Activated CD4-positive, alpha-beta memory T cell treated with anti-CD3 and anti-CD28 coated beads, Interleukin-2, amount 10 ng/mL, durations not matched to agents 7 days and 5 days (primary cell): ENCODE measurements at regions not wholly inside any gene's neighbourhood (a gene's known extent, or its start where the extent isn't known, plus 50 kb on each side); places are given as distances from the start of the nearest gene placed in this dataset.
A peak's percentile ranks its signal among the peaks of the same experiment; 100 is the strongest.
"Not testable (repeated sequence)": the region's sequence is repeated elsewhere in the genome, so short reads cannot be mapped to it uniquely, and the experiment has no call there.

Experiments
- CTCF ChIA-PET: fragments of 350-600 bp; sonication (Branson Sonifier 250); formaldehyde crosslinking; loops from one replicate; lab custom pipeline; 2021; ENCODE audit warnings: antibody characterized with exemption, inconsistent platforms; lab: Charles Lee
- POLR2A ChIA-PET: fragments of 350-600 bp; sonication (Branson Sonifier 250); formaldehyde crosslinking; loops from one replicate; lab custom pipeline; 2021; ENCODE audit warnings: antibody characterized with exemption; lab: Charles Lee
- DNase-seq: peaks from one replicate; pipeline ENCODE4 v3.0.0-alpha.2; 2020
- H3K27ac Mint-ChIP-seq: one replicate; pipeline ENCODE4 v1.8.0; 2021; ENCODE audit warnings: mild to moderate bottlenecking, mixed read lengths
- H3K27me3 Mint-ChIP-seq: one replicate; pipeline ENCODE4 v1.8.0; 2021; ENCODE audit warnings: mixed read lengths
- H3K36me3 Mint-ChIP-seq: one replicate; pipeline ENCODE4 v1.8.0; 2021; ENCODE audit warnings: low read depth, mixed read lengths
- H3K4me1 Mint-ChIP-seq: one replicate; pipeline ENCODE4 v1.8.0; 2021; ENCODE audit warnings: mixed read lengths
- H3K4me3 Mint-ChIP-seq: one replicate; pipeline ENCODE4 v1.8.0; 2021; ENCODE audit warnings: mild to moderate bottlenecking, mixed read lengths
- H3K9me3 Mint-ChIP-seq: one replicate; pipeline ENCODE4 v1.8.0; 2021; ENCODE audit warnings: mixed read lengths

DNA sequence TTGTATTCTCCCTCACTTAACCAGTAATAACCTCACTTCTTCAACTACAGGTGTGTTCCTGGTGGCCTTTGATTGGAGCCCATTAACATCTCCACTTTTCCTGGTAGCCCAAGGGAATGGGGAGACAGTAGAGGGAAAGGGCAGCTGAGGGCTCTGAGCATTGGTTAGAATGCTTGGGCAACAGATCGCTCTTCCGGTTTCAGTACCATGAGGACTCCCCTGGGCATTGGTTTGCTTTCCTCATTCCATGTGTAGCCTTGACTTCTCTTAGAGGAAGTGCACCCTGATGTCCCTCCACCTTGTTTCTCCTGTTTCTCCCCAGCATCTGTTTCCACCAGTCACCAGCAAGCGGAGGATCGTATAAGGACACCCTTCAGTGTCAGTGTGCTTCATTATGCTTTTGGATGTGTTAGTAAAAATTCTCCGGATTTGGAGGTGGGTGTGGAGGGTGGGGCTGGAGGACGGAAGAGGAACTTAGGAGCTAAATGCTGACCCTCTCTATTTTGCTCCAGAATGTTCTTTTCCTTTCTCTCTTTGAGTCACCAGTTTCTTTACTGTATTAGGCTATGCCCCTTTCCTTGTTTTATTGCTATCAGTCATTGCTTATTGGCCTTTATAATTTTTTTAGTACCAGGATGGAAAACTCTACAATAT, 50.6 kb upstream of the ZNG1B start:
- Mint-ChIP-seq H3K4me1 (peaks cover 16% of the 10 kb centered on the region), H3K27me3 (peaks cover 37% of the 10 kb centered on the region)
- CTCF ChIA-PET, H3K27ac Mint-ChIP-seq, DNase-seq, H3K9me3 Mint-ChIP-seq, POLR2A ChIA-PET, H3K36me3 Mint-ChIP-seq, H3K4me3 Mint-ChIP-seq: not testable (repeated sequence)

GRCh38 chr2:113379621-113380020, 57.9 kb upstream of the ZNG1B start:
- POLR2A ChIA-PET, CTCF ChIA-PET, H3K4me1 Mint-ChIP-seq: not testable (repeated sequence)

DNA sequence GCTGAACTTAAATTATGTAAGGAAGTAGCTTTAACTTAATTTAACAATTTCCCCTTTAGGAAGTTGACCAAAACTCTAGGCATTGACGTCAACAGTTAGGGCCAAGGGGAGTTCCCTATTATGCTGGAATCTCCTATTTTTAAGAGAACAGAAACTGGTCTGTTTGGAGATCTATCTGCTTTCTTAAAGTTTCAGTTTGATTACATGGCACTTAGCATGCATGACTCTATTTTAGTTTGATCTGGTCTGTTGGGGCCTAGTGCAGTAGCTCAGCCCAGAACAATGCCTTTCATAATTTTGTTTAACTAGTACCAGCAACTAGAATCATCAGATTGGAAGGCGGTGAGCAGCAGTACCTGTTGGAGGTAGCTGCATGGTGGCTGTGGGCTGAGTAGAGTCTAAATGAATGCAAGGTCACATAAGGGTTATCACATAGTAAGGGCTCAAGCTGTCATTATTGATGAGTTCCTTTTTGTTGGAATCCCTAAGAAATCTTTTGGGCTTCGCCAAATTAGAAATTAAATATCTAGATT, 60.5 kb upstream of the ZNG1B start:
- Mint-ChIP-seq H3K27me3 (peaks cover 20% of the 10 kb centered on the region), H3K27ac (no peak overlapping the region), H3K4me1 (peaks cover 7% of the 10 kb centered on the region), H3K9me3 (no peaks in the 10 kb centered on the region), H3K36me3 (no peaks in the 10 kb centered on the region), H3K4me3 (no peak overlapping the region)
- CTCF ChIA-PET: interaction anchor here (0.8 to 1.8 kb wide), 4 partner anchors 13 to 297 kb away, joined by 3 to 7 read pairs (median 4); no protein-coding TSS in a partner anchor
- POLR2A ChIA-PET: interaction anchor here (1.2 kb wide), 1 partner anchor 17 kb away, joined by 3 read pairs; no protein-coding TSS in a partner anchor
- DNase-seq: no peak

More at GRCh38 chr2:113379621-113380020, 57.9 kb upstream of the ZNG1B start:
- H3K27me3 Mint-ChIP-seq: peaks cover 31% of the 10 kb centered on the region
- DNase-seq, H3K9me3 Mint-ChIP-seq, H3K36me3 Mint-ChIP-seq, H3K4me3 Mint-ChIP-seq, H3K27ac Mint-ChIP-seq: not testable (repeated sequence)

DNA sequence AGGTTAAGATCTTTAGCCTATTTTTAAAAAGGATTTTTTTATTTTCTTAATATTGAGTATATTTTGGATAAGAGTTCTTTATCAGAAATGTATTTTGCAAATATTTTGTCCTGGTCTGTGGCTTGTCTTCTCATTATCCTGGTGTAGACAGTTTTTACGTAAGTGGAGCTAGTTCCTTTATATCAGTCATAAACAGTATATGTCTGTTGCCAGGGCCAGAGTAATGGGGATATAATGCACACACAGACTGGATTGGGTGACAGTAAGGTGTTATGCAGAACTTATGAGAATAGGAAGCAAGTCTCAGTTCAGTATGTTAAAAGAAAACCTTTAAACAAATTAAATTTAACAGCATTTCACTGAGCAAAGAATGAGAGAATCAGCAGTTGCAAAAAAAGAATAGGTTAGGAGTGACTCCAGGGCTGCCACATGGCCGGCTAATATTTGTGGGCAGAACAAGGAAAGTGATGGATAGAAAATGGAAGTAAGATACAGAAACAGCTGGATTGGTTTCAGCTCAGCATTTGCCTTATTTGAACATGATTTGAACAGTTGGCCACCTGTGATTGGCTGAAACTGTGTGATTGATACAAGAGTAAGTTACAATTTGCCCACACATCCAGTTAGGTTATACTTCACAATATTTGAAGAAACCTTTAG, 61.1 kb upstream of the ZNG1B start:
- ChIA-PET POLR2A (interaction anchor here (1.2 kb wide), 1 partner anchor 16 kb away, joined by 3 read pairs; no protein-coding TSS in a partner anchor), CTCF (interaction anchor here (0.8 to 1.8 kb wide), 4 partner anchors 14 to 296 kb away, joined by 3 to 7 read pairs (median 4); no protein-coding TSS in a partner anchor)
- Mint-ChIP-seq H3K36me3 (no peaks in the 10 kb centered on the region), H3K9me3 (no peaks in the 10 kb centered on the region), H3K4me3 (no peak overlapping the region), H3K27me3 (peaks cover 14% of the 10 kb centered on the region), H3K27ac (no peak overlapping the region), H3K4me1 (peaks cover 7% of the 10 kb centered on the region)
- no peak for DNase-seq

- peaks cover 12% of the 10 kb centered on the region for H3K4me1 Mint-ChIP-seq
- DNase-seq, H3K27ac Mint-ChIP-seq, H3K36me3 Mint-ChIP-seq, CTCF ChIA-PET, H3K4me3 Mint-ChIP-seq, POLR2A ChIA-PET, H3K9me3 Mint-ChIP-seq: not testable (repeated sequence)
- H3K27me3 Mint-ChIP-seq: peaks cover 14% of the 10 kb centered on the region
Measured at GRCh38 chr2:113374857-113375256, 62.6 kb upstream of the ZNG1B start.

GRCh38 chr2:113372258-113372834, 65.1 kb upstream of the ZNG1B start:
- CTCF ChIA-PET: interaction anchor here (1.4 to 3.4 kb wide), 5 partner anchors 18 to 234 kb away, joined by 3 to 35 read pairs (median 4); no protein-coding TSS in a partner anchor
- peaks cover 12% of the 10 kb centered on the region for H3K4me1 Mint-ChIP-seq
- POLR2A ChIA-PET, H3K9me3 Mint-ChIP-seq, H3K4me3 Mint-ChIP-seq, H3K36me3 Mint-ChIP-seq, DNase-seq, H3K27ac Mint-ChIP-seq: not testable (repeated sequence)
- peaks cover 12% of the 10 kb centered on the region for H3K27me3 Mint-ChIP-seq

DNA sequence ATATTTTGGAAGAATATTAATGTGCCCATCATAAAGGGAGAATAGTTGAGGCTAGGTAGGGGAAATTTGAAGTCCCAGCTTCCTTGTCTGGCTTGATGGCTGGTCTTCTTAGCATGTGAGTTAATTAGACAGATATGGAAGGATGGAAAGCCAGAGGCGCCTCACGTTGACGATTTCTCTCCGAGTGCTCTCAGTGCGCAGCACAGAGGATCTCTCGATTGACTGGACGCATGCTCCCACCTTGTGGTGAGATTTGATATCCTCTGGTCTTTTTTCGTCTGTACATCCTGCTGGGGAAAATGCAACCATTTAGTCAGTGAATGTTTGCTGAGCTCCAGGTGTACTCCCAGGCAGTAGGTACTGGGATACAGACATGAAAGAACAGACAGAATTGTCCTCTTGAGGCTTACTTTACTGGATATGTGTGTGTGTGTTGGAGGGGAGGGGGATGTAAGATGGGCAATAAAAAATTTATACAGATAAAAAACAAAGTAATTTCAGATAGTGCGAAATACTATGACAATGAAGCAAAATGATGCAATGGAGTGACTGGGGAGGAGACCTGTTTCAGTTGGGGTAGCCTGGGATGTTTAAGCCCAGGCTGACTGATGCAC, 66.9 kb upstream of the ZNG1B start:
- peak; percentile 75 for DNase-seq
- ChIA-PET POLR2A (interaction anchor here (0.8 kb wide), 1 partner anchor 119 kb away, joined by 3 read pairs; no protein-coding TSS in a partner anchor), CTCF (interaction anchor here (0.8 to 3.4 kb wide), 10 partner anchors 14 to 291 kb away, joined by 3 to 35 read pairs (median 5); no protein-coding TSS in a partner anchor)
- Mint-ChIP-seq H3K27ac (no peak overlapping the region), H3K36me3 (no peaks in the 10 kb centered on the region), H3K4me3 (no peak overlapping the region), H3K27me3 (peaks cover 10% of the 10 kb centered on the region), H3K4me1 (peaks cover 10% of the 10 kb centered on the region), H3K9me3 (no peaks in the 10 kb centered on the region)

DNA sequence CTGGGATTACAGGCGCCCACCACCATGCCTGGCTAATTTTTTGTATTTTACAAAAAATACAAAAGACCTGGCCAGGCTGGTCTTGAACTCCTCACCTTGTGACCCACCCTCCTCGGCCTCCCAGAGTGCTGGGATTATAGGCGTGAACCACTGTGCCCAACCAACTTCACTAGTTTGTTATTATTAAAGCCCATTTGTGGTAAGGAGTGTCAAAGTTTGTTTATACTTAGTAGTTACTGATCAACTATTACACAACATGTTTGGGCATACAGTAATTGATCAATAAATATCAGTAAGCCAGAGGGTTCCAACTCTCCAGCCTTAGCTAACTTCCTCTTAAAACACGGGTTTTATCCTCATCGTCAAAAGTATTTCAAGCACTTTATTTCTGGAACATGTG, 67.5 kb upstream of the ZNG1B start:
- H3K4me1 Mint-ChIP-seq: peaks cover 15% of the 10 kb centered on the region
- ChIA-PET CTCF (interaction anchor here (1.0 to 3.4 kb wide), 9 partner anchors 14 to 290 kb away, joined by 3 to 35 read pairs (median 6); no protein-coding TSS in a partner anchor), POLR2A (interaction anchor here (0.8 kb wide), 1 partner anchor 119 kb away, joined by 3 read pairs; no protein-coding TSS in a partner anchor)
- H3K36me3 Mint-ChIP-seq: no peaks in the 10 kb centered on the region
- no peaks in the 10 kb centered on the region for H3K9me3 Mint-ChIP-seq
- no peak overlapping the region for H3K4me3 Mint-ChIP-seq
- H3K27ac Mint-ChIP-seq: no peak overlapping the region
- H3K27me3 Mint-ChIP-seq: peaks cover 7% of the 10 kb centered on the region
- no peak for DNase-seq

DNA sequence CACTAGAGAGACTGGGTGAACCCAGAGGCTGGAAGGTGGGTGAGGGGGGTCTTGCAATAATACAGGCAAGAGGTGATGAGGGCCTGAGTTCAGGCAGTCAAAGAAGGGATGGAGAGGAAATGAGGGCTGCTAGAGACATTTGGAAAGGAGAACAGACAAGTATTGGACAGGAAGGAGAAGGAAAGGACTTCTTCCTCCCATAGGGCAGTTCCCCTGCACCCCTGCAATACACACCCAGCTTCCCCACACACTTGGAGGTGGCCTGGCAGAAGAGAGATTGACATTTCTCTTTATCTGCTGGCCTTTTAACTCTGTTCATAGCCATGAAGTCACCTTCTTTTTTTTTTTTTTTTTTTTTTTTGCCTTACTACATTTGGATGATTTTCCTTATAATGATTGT, 68.9 kb upstream of the ZNG1B start:
- H3K9me3 Mint-ChIP-seq, DNase-seq, H3K27me3 Mint-ChIP-seq, H3K4me3 Mint-ChIP-seq, H3K27ac Mint-ChIP-seq, H3K36me3 Mint-ChIP-seq, POLR2A ChIA-PET, CTCF ChIA-PET: not testable (repeated sequence)
- peaks cover 17% of the 10 kb centered on the region for H3K4me1 Mint-ChIP-seq

DNA sequence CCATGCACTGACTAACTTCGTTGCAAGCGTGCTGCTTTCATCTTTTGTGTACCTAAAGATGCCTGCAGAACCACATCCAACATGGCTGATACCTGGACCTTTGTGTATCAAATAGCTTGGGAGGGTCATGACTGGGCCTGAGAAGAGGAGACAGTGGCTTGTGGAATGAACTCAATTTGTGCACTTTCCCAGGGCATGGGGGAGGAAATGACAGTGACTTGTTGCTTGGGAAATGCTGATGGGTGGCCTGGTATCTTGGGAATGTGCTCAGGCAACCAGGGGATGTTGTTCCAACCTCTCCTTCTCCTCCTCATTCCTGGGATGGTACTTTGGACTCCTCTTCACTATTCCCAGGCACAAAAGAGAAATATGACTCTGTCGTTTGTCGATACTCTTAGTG, 70.7 kb upstream of the ZNG1B start:
- H3K4me3 Mint-ChIP-seq, H3K27ac Mint-ChIP-seq, H3K36me3 Mint-ChIP-seq, H3K27me3 Mint-ChIP-seq, H3K9me3 Mint-ChIP-seq, POLR2A ChIA-PET, CTCF ChIA-PET, DNase-seq: not testable (repeated sequence)
- H3K4me1 Mint-ChIP-seq: peaks cover 17% of the 10 kb centered on the region

GRCh38 chr2:113365791-113366190, 71.7 kb upstream of the ZNG1B start:
- H3K27me3 Mint-ChIP-seq, H3K9me3 Mint-ChIP-seq, POLR2A ChIA-PET, DNase-seq, H3K4me3 Mint-ChIP-seq, H3K27ac Mint-ChIP-seq, H3K36me3 Mint-ChIP-seq: not testable (repeated sequence)
- H3K4me1 Mint-ChIP-seq: peaks cover 24% of the 10 kb centered on the region
- CTCF ChIA-PET: interaction anchor here (1.5 to 1.6 kb wide), 2 partner anchors 116 to 286 kb away, joined by 6 to 7 read pairs; no protein-coding TSS in a partner anchor

GRCh38 chr2:113365290-113365689, 72.2 kb upstream of the ZNG1B start:
- DNase-seq, POLR2A ChIA-PET, H3K36me3 Mint-ChIP-seq, H3K27ac Mint-ChIP-seq, H3K27me3 Mint-ChIP-seq, H3K4me3 Mint-ChIP-seq, H3K9me3 Mint-ChIP-seq: not testable (repeated sequence)
- H3K4me1 Mint-ChIP-seq: peaks cover 24% of the 10 kb centered on the region
- CTCF ChIA-PET: interaction anchor here (1.5 to 1.6 kb wide), 2 partner anchors 116 to 285 kb away, joined by 6 to 7 read pairs; no protein-coding TSS in a partner anchor
